B cell (primary cell): ENCODE measurements at regions not wholly inside any gene's neighbourhood (a gene's known extent, or its start where the extent isn't known, plus 50 kb on each side); places are given as distances from the start of the nearest gene placed in this dataset.

Source experiments
- ATAC-seq: fragments of 200-7000 bp; cut with Tn5 transposase; one replicate; pipeline ENCODE4 v1.10.0; 2021; ENCODE audit warnings: low read depth, mild to moderate bottlenecking, moderate number of reproducible peaks, moderate library complexity
- CTCF ChIA-PET: fragments of 350-600 bp; sonication (Branson Sonifier 250); formaldehyde crosslinking; loops from one replicate; lab custom pipeline; 2021; ENCODE audit warnings: antibody characterized with exemption, inconsistent platforms; lab: Charles Lee
- POLR2A ChIA-PET: fragments of 350-600 bp; sonication (Branson Sonifier 250); formaldehyde crosslinking; loops from one replicate; lab custom pipeline; 2021; ENCODE audit warnings: antibody characterized with exemption; lab: Charles Lee
- DNase-seq: peaks from one replicate; pipeline ENCODE4 v3.0.0; 2013
- H2AFZ ChIP-seq: 2 replicates; pipeline ENCODE4 v1.6.1; 2012; ENCODE audit warnings: mild to moderate bottlenecking, low read depth, low read length; ENCODE audit not compliant: insufficient read depth, poor library complexity, severe bottlenecking
- H3K27ac ChIP-seq, 2 donors: 1 replicate in 1 of 2; 2 replicates in 1 of 2; pipeline ENCODE4 v1.5.1; 2012 to 2013; ENCODE audit warnings: low read length in 2 of 2, mild to moderate bottlenecking in 2 of 2, moderate library complexity in 1 of 2
- H3K27me3 ChIP-seq, 4 experiments: fragments of 200-600 bp in 1 of 4; sonication (generic) in 1 of 4; replicated peaks in 1 of 4; 1 replicate in 2 of 4; 2 replicates in 2 of 4; pipeline versions ENCODE4 v1.6.1 to v1.7.0; 2013 to 2016; ENCODE audit warnings: low read length in 3 of 4, mild to moderate bottlenecking in 2 of 4, mixed read lengths in 1 of 4, moderate library complexity in 1 of 4; ENCODE audit not compliant: insufficient read depth in 4 of 4, control insufficient read depth in 3 of 4; ENCODE audit errors: control extremely low read depth in 1 of 4
- H3K36me3 ChIP-seq, 2 experiments: replicated peaks in 1 of 2; 1 replicate in 1 of 2; 2 replicates in 1 of 2; pipeline versions ENCODE4 v1.6.1 to v1.7.1; 2013; ENCODE audit warnings: low read length in 1 of 2; ENCODE audit not compliant: insufficient read depth in 2 of 2, control insufficient read depth in 1 of 2; ENCODE audit errors: control extremely low read depth in 1 of 2, extremely low read depth in 1 of 2
- H3K4me1 ChIP-seq, 2 donors: fragments of 200-600 bp in 1 of 2; sonication (generic) in 1 of 2; 1 replicate in 1 of 2; 2 replicates in 1 of 2; pipeline versions ENCODE4 v1.5.1 to v1.6.1; 2013 to 2017; ENCODE audit warnings: low read length in 2 of 2; ENCODE audit not compliant: control insufficient read depth in 2 of 2, insufficient read depth in 2 of 2
- H3K4me2 ChIP-seq: replicated peaks from 2 replicates; pipeline ENCODE3; 2012; ENCODE audit warnings: mild to moderate bottlenecking, low read depth, low read length; ENCODE audit not compliant: poor library complexity, severe bottlenecking
- H3K4me3 ChIP-seq, 5 experiments: fragments of 200-600 bp in 1 of 5; sonication (generic) in 1 of 5; 1 replicate in 3 of 5; 2 replicates in 2 of 5; pipeline versions ENCODE4 v1.5.1 to v1.7.0; 2011 to 2016; ENCODE audit warnings: low read length in 4 of 5, mild to moderate bottlenecking in 4 of 5, low read depth in 2 of 5, control low read depth in 1 of 5, moderate library complexity in 1 of 5; ENCODE audit not compliant: insufficient read depth in 1 of 5; ENCODE audit errors: control extremely low read depth in 1 of 5, extremely low read depth in 1 of 5
- H3K79me2 ChIP-seq: fragments of 200-600 bp; sonication (generic); one replicate; pipeline ENCODE4 v1.6.0; 2016; ENCODE audit warnings: low read length; ENCODE audit not compliant: control insufficient read depth, insufficient read depth
- H3K9ac ChIP-seq: fragments of 200-600 bp; sonication (generic); 2 replicates; pipeline ENCODE4 v1.6.1; 2017; ENCODE audit warnings: mild to moderate bottlenecking, low read length, moderate library complexity
- H3K9me3 ChIP-seq, 3 donors: one replicate each; pipeline versions ENCODE4 v1.6.1 to v1.7.1; 2013; ENCODE audit warnings: low read length in 2 of 3; ENCODE audit not compliant: control insufficient read depth in 2 of 3, insufficient read depth in 1 of 3; ENCODE audit errors: control extremely low read depth in 1 of 3
- H4K20me1 ChIP-seq: 2 replicates; pipeline ENCODE4 v1.6.0; 2012; ENCODE audit warnings: mild to moderate bottlenecking, low read length; ENCODE audit not compliant: insufficient read depth, control insufficient read depth, poor library complexity, severe bottlenecking
- H3K27ac Mint-ChIP-seq: one replicate; pipeline ENCODE4 v1.8.0; 2021; ENCODE audit warnings: mixed read lengths
- H3K27me3 Mint-ChIP-seq: one replicate; pipeline ENCODE4 v1.8.0; 2021; ENCODE audit warnings: mixed read lengths
- H3K4me1 Mint-ChIP-seq: one replicate; pipeline ENCODE4 v1.8.0; 2021; ENCODE audit warnings: mixed read lengths
- H3K4me3 Mint-ChIP-seq: one replicate; pipeline ENCODE4 v1.8.0; 2021; ENCODE audit warnings: mixed read lengths
- H3K9me3 Mint-ChIP-seq: one replicate; pipeline ENCODE4 v1.8.0; 2022; ENCODE audit warnings: mixed read lengths; ENCODE audit not compliant: insufficient read depth
- EZH2 ChIP-seq: IDR thresholded peaks from 2 replicates; pipeline ENCODE4 v1.6.1; 2012; ENCODE audit warnings: borderline replicate concordance, low read depth, mild to moderate bottlenecking, moderate library complexity, low read length; ENCODE audit not compliant: insufficient read depth, poor library complexity, severe bottlenecking
- WGBS: methylation state at CpG from one replicate; pipeline ENCODE4 v1.1.5; 2013; ENCODE audit warnings: missing lambda C conversion rate; ENCODE audit not compliant: insufficient coverage; 5-methylcytosine and 5-hydroxymethylcytosine counted together
- intact Hi-C: fragments of 100-400 bp; cut with micrococcal nuclease; formaldehyde crosslinking; loops from one replicate; pipeline ENCODE4 v1.10.0; 2022
- TF ChIP-seq, protein P1 (sequence below): fragments of 200-600 bp; IDR thresholded peaks from one replicate; pipeline ENCODE4 v1.8.0; 2022; ENCODE audit warnings: antibody characterized with exemption, mild to moderate bottlenecking

DNA sequence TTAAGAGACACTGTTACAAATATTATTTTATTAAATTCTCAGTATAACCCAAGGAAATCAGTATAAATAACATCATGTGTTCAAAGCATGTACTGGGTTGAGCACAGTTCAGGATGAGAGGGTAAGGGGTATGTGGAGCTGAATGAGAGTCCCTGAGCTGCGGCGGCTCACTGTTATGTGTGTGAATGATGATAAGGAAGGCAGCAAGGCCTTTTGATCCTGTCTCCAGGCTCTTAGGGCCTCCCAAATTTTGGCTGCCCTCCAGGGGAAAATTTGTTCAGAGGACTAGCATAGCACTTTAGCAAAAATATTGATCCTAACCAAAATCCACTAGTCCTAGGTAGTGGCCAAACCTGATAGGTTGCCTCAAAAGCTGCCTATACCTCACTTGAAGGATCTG, 86.1 kb upstream of the SPON1 start:
- DNase-seq, result no peak
- H2AFZ ChIP-seq, result no peak overlapping the region
- no peak for ATAC-seq
- ChIA-PET POLR2A (no interaction called here), CTCF (interaction anchor here (1.1 kb wide), 1 partner anchor 80 kb away, joined by 3 read pairs; no protein-coding TSS in a partner anchor)
- H3K27me3 ChIP-seq, result peaks cover 0 to 9% (median under 1%) of the 10 kb centered on the region in 4 experiments
- H3K9ac ChIP-seq, result no peak overlapping the region
- H3K9me3 ChIP-seq, result no peaks in the 10 kb centered on the region
- Mint-ChIP-seq H3K9me3 (no peaks in the 10 kb centered on the region), H3K27ac (no peak overlapping the region), H3K4me1 (peaks cover 10% of the 10 kb centered on the region), H3K27me3 (peaks cover 16% of the 10 kb centered on the region), H3K4me3 (no peak overlapping the region)
- H3K36me3 ChIP-seq, result no peaks in the 10 kb centered on the region
- H3K4me2 ChIP-seq, result no peak overlapping the region
- no peak overlapping the region for H3K4me3 ChIP-seq
- TF ChIP-seq, protein P1, sequence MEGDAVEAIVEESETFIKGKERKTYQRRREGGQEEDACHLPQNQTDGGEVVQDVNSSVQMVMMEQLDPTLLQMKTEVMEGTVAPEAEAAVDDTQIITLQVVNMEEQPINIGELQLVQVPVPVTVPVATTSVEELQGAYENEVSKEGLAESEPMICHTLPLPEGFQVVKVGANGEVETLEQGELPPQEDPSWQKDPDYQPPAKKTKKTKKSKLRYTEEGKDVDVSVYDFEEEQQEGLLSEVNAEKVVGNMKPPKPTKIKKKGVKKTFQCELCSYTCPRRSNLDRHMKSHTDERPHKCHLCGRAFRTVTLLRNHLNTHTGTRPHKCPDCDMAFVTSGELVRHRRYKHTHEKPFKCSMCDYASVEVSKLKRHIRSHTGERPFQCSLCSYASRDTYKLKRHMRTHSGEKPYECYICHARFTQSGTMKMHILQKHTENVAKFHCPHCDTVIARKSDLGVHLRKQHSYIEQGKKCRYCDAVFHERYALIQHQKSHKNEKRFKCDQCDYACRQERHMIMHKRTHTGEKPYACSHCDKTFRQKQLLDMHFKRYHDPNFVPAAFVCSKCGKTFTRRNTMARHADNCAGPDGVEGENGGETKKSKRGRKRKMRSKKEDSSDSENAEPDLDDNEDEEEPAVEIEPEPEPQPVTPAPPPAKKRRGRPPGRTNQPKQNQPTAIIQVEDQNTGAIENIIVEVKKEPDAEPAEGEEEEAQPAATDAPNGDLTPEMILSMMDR, result no peak
- TF ChIP-seq EZH2, result no peak
- H4K20me1 ChIP-seq, result no peaks in the 10 kb centered on the region
- intact Hi-C loops, result no loop called here
- H3K4me1 ChIP-seq, result peaks cover 6 to 15% of the 10 kb centered on the region in 2 donors
- 100% methylated on average over 2 of the region's 2 CpGs for WGBS
- H3K79me2 ChIP-seq, result no peaks in the 10 kb centered on the region
- no peak overlapping the region for H3K27ac ChIP-seq

DNA sequence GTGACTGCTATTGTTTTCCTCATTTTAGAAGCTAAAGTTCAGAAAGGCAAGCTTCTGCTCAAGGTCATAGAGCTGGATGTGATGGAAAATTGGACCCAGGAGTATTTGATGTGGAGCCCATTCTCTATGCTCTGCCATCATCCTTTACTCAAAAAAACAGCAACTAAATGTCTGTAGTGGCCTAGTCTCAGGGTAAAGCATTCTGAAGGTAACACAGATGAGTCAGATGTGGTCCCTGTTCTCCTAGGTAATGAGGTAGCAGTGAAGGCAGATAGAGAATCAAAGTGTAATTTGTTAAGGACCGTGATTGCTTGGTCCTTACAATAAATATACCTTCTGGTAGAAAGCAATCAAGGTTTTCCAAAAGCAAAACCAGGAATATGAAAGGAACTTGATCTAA, 84.4 kb upstream of the SPON1 start:
- no peak overlapping the region for H3K27ac Mint-ChIP-seq
- POLR2A ChIA-PET, result no interaction called here

More for the DNA sequence above, 84.4 kb upstream of the SPON1 start:
- intact Hi-C loops, result no loop called here
- H3K36me3 ChIP-seq, result no peaks in the 10 kb centered on the region
- Mint-ChIP-seq H3K4me1 (peaks cover 14% of the 10 kb centered on the region), H3K9me3 (no peaks in the 10 kb centered on the region), H3K4me3 (no peak overlapping the region), H3K27me3 (peaks cover 4% of the 10 kb centered on the region)
- H2AFZ ChIP-seq, result no peak overlapping the region
- no peaks in the 10 kb centered on the region for H3K9me3 ChIP-seq
- TF ChIP-seq, protein P1, result no peak
- TF ChIP-seq EZH2, result no peak
- H3K27me3 ChIP-seq, result no peaks in the 10 kb centered on the region
- DNase-seq (no peak), ATAC-seq (no peak)
- peaks cover 9 to 18% of the 10 kb centered on the region in 2 donors for H3K4me1 ChIP-seq
- CTCF ChIA-PET, result no interaction called here
- no peaks in the 10 kb centered on the region for H3K79me2 ChIP-seq
- H3K4me3 ChIP-seq, result no peak overlapping the region
- H3K27ac ChIP-seq, result no peak overlapping the region
- no peak overlapping the region for H3K4me2 ChIP-seq
- no peak overlapping the region for H3K9ac ChIP-seq
- H4K20me1 ChIP-seq, result no peaks in the 10 kb centered on the region
- no CpG with 5 or more reads among the region's 1 CpG for WGBS
